Breast epithelium (tissue), 4 donors: ENCODE measurements at regions not wholly inside any gene's neighbourhood (a gene's known extent, or its start where the extent isn't known, plus 50 kb on each side); places are given as distances from the start of the nearest gene placed in this dataset.

Experiments
- DNase-seq, 2 donors: peaks; one replicate each; pipeline ENCODE4 v3.0.0-alpha.2; 2019; ENCODE audit warnings: low spot score in 2 of 2
- H3K27ac ChIP-seq, 2 donors: fragments of 200-600 bp; sonication (generic) in 1 of 2; one replicate each; pipeline ENCODE4 v1.5.1; 2016 to 2019; ENCODE audit warnings: mild to moderate bottlenecking in 1 of 2
- H3K27me3 ChIP-seq, 2 donors: fragments of 200-600 bp; sonication (generic) in 1 of 2; one replicate each; pipeline versions ENCODE4 v1.5.1 to v1.6.0; 2017 to 2019; ENCODE audit warnings: control low read depth in 1 of 2, mild to moderate bottlenecking in 1 of 2
- H3K36me3 ChIP-seq: fragments of 200-600 bp; one replicate; pipeline ENCODE4 v1.5.1; 2019
- H3K4me1 ChIP-seq, 2 donors: fragments of 200-600 bp; sonication (generic); one replicate each; pipeline ENCODE4 v1.5.1; 2016 to 2019; ENCODE audit warnings: control low read depth in 1 of 2
- H3K4me3 ChIP-seq, 3 donors: fragments of 200-600 bp; sonication (generic); 1 replicate in 2 of 3; 2 replicates in 1 of 3; pipeline ENCODE4 v1.5.1; 2016 to 2019; ENCODE audit warnings: mild to moderate bottlenecking in 3 of 3, moderate library complexity in 2 of 3
- H3K9me3 ChIP-seq, 2 donors: fragments of 200-600 bp; sonication (generic) in 1 of 2; one replicate each; pipeline ENCODE4 v1.5.1; 2016 to 2019; ENCODE audit warnings: control low read depth in 1 of 2
- CTCF ChIP-seq, 3 donors: fragments of 450-650 bp; IDR thresholded peaks; one replicate each; pipeline ENCODE4 v1.5.1; 2016 to 2017; ENCODE audit warnings: antibody characterized with exemption in 3 of 3, mild to moderate bottlenecking in 3 of 3, moderate library complexity in 3 of 3
- POLR2A ChIP-seq: fragments of 450-650 bp; IDR thresholded peaks from one replicate; pipeline ENCODE4 v1.6.1; 2016; ENCODE audit warnings: antibody characterized with exemption, mild to moderate bottlenecking, moderate library complexity
- POLR2AphosphoS5 ChIP-seq, 3 donors: sonication (generic); formaldehyde crosslinking; IDR thresholded peaks; one replicate each; pipeline ENCODE4 v1.6.1; 2017; ENCODE audit warnings: antibody characterized with exemption in 3 of 3
- intact Hi-C: fragments of 100-400 bp; cut with DNase I; formaldehyde crosslinking; loops from one replicate; pipeline ENCODE4 v1.15.1; 2023; ENCODE audit warnings: low total_unique reads

- TF ChIP-seq POLR2A (no peak), POLR2AphosphoS5 (IDR thresholded peaks at IDR 0.05) (no peak), CTCF (IDR thresholded peaks at IDR 0.05) (no peak)
- Histone ChIP-seq H3K4me3 (no peak overlapping the region), H3K9me3 (no peaks in the 10 kb centered on the region), H3K36me3 (no peaks in the 10 kb centered on the region), H3K4me1 (no peaks in the 10 kb centered on the region), H3K27ac (no peak overlapping the region), H3K27me3 (no peaks in the 10 kb centered on the region)
- intact Hi-C loops: no loop called here
- DNase-seq: no peak
Measured at GRCh38 chr13:53622456-53622855, 593.8 kb downstream of the OLFM4 start.

- H3K9me3 ChIP-seq: no peaks in the 10 kb centered on the region
- DNase-seq: no peak
- H3K4me1 ChIP-seq: no peaks in the 10 kb centered on the region
- no peak overlapping the region for H3K4me3 ChIP-seq
- H3K27ac ChIP-seq: no peak overlapping the region
- H3K27me3 ChIP-seq: no peaks in the 10 kb centered on the region
- intact Hi-C loops: no loop called here
- TF ChIP-seq POLR2AphosphoS5 (IDR thresholded peaks at IDR 0.05) (no peak), CTCF (IDR thresholded peaks at IDR 0.05) (no peak), POLR2A (no peak)
- H3K36me3 ChIP-seq: no peaks in the 10 kb centered on the region
Measured at GRCh38 chr13:53623146-53623545, 594.5 kb downstream of the OLFM4 start.

GRCh38 chr13:53631511-53631910 is 602.9 kb downstream of the OLFM4 start:
- TF ChIP-seq POLR2A (no peak), CTCF (IDR thresholded peaks at IDR 0.05) (no peak), POLR2AphosphoS5 (IDR thresholded peaks at IDR 0.05) (no peak)
- DNase-seq: no peak
- H3K9me3 ChIP-seq: no peaks in the 10 kb centered on the region
- H3K4me1 ChIP-seq: no peaks in the 10 kb centered on the region
- no peaks in the 10 kb centered on the region for H3K27me3 ChIP-seq
- intact Hi-C loops: no loop called here
- no peak overlapping the region for H3K4me3 ChIP-seq
- H3K27ac ChIP-seq: no peak overlapping the region
- H3K36me3 ChIP-seq: peaks cover 4% of the 10 kb centered on the region

GRCh38 chr13:53638040-53638439 is 609.4 kb downstream of the OLFM4 start:
- TF ChIP-seq POLR2AphosphoS5 (IDR thresholded peaks at IDR 0.05) (no peak), CTCF (IDR thresholded peaks at IDR 0.05) (no peak), POLR2A (no peak)
- no peaks in the 10 kb centered on the region for H3K27me3 ChIP-seq
- no peaks in the 10 kb centered on the region for H3K4me1 ChIP-seq
- no peak overlapping the region for H3K27ac ChIP-seq
- H3K9me3 ChIP-seq: no peaks in the 10 kb centered on the region
- no peak for DNase-seq
- peaks cover 4% of the 10 kb centered on the region for H3K36me3 ChIP-seq
- H3K4me3 ChIP-seq: no peak overlapping the region
- intact Hi-C loops: no loop called here

GRCh38 chr13:53642306-53642705 is 613.7 kb downstream of the OLFM4 start:
- no peak for DNase-seq
- no peak overlapping the region for H3K27ac ChIP-seq
- H3K27me3 ChIP-seq: no peaks in the 10 kb centered on the region
- TF ChIP-seq POLR2A (no peak), CTCF (IDR thresholded peaks at IDR 0.05) (no peak), POLR2AphosphoS5 (IDR thresholded peaks at IDR 0.05) (no peak)
- no peak overlapping the region for H3K4me3 ChIP-seq
- no peaks in the 10 kb centered on the region for H3K9me3 ChIP-seq
- H3K4me1 ChIP-seq: no peaks in the 10 kb centered on the region
- intact Hi-C loops: no loop called here
- H3K36me3 ChIP-seq: no peaks in the 10 kb centered on the region
